CD4-positive, alpha-beta T cell (primary cell): ENCODE measurements at regions not wholly inside any gene's neighbourhood (a gene's known extent, or its start where the extent isn't known, plus 50 kb on each side); places are given as distances from the start of the nearest gene placed in this dataset.

Experiments
- ATAC-seq: fragments of 200-7000 bp; cut with Tn5 transposase; one replicate; pipeline ENCODE4 v1.10.0; 2022; ENCODE audit warnings: mild to moderate bottlenecking; ENCODE audit not compliant: poor library complexity
- CTCF ChIA-PET: fragments of 350-600 bp; sonication (Branson Sonifier 250); formaldehyde crosslinking; loops from one replicate; lab custom pipeline; 2021; ENCODE audit warnings: antibody characterized with exemption, inconsistent platforms; lab: Charles Lee
- POLR2A ChIA-PET: fragments of 350-600 bp; sonication (Branson Sonifier 250); formaldehyde crosslinking; loops from one replicate; lab custom pipeline; 2021; ENCODE audit warnings: antibody characterized with exemption, inconsistent platforms; lab: Charles Lee
- DNase-seq, 14 experiments: peaks; one replicate each; pipeline ENCODE4 v3.0.0-alpha.2; 2013 to 2020; ENCODE audit warnings: mixed read lengths in 2 of 14
- H3K27ac ChIP-seq, 2 donors: one replicate each; pipeline versions ENCODE4 v1.5.1 to v1.7.0; 2013; ENCODE audit warnings: low read length in 2 of 2, low read depth in 1 of 2, mild to moderate bottlenecking in 1 of 2
- H3K27me3 ChIP-seq, 2 experiments: 1 replicate in 1 of 2; 2 replicates in 1 of 2; pipeline versions ENCODE4 v1.6.1 to v1.7.0; 2013; ENCODE audit warnings: low read length in 2 of 2, control low read depth in 1 of 2, mild to moderate bottlenecking in 1 of 2, moderate library complexity in 1 of 2; ENCODE audit not compliant: insufficient read depth in 2 of 2, control insufficient read depth in 1 of 2
- H3K36me3 ChIP-seq: one replicate; pipeline ENCODE4 v1.6.1; 2013; ENCODE audit warnings: low read length, control low read depth; ENCODE audit not compliant: insufficient read depth
- H3K4me1 ChIP-seq: one replicate; pipeline ENCODE4 v1.6.1; 2013; ENCODE audit warnings: low read length, control low read depth; ENCODE audit not compliant: insufficient read depth
- H3K4me3 ChIP-seq: one replicate; pipeline ENCODE4 v1.5.1; 2013; ENCODE audit warnings: mild to moderate bottlenecking, low read length, moderate library complexity
- H3K9me3 ChIP-seq, 2 experiments: 1 replicate in 1 of 2; 2 replicates in 1 of 2; pipeline versions ENCODE4 v1.6.1 to v1.7.0; 2013; ENCODE audit warnings: low read length in 2 of 2, mild to moderate bottlenecking in 2 of 2, control low read depth in 1 of 2, moderate library complexity in 1 of 2; ENCODE audit not compliant: control insufficient read depth in 1 of 2, insufficient read depth in 1 of 2
- H3K27ac Mint-ChIP-seq: one replicate; pipeline ENCODE4 v1.8.0; 2020; ENCODE audit warnings: mixed read lengths
- H3K27me3 Mint-ChIP-seq: one replicate; pipeline ENCODE4 v1.8.0; 2021; ENCODE audit warnings: mixed read lengths
- H3K36me3 Mint-ChIP-seq: one replicate; pipeline ENCODE4 v1.8.0; 2021; ENCODE audit warnings: low read depth, mixed read lengths
- H3K4me1 Mint-ChIP-seq: one replicate; pipeline ENCODE4 v1.8.0; 2021; ENCODE audit warnings: low read depth, mixed read lengths
- H3K4me3 Mint-ChIP-seq: one replicate; pipeline ENCODE4 v1.8.0; 2020; ENCODE audit warnings: mild to moderate bottlenecking, mixed read lengths
- H3K9me3 Mint-ChIP-seq: one replicate; pipeline ENCODE4 v1.8.0; 2020; ENCODE audit warnings: mixed read lengths
- CTCF ChIP-seq: fragments of 200-600 bp; IDR thresholded peaks from one replicate; pipeline ENCODE4 v1.8.0; 2022; ENCODE audit warnings: antibody characterized with exemption, mild to moderate bottlenecking
- intact Hi-C, 2 experiments: fragments of 100-400 bp; cut with DNase I in 1 of 2; cut with micrococcal nuclease in 1 of 2; formaldehyde crosslinking; loops; one replicate each; pipeline versions ENCODE4 v1.15.1 to v1.9.0; 2023 to 2025; cut with DNase I, micrococcal nuclease

- no peak for DNase-seq
- POLR2A ChIA-PET: no interaction called here
- no peaks in the 10 kb centered on the region for H3K4me1 Mint-ChIP-seq
- intact Hi-C loops: no loop called here
- no peak overlapping the region for H3K4me3 Mint-ChIP-seq
- CTCF ChIA-PET: no interaction called here
- Histone ChIP-seq H3K4me3 (no peak overlapping the region), H3K4me1 (no peaks in the 10 kb centered on the region), H3K27ac (no peak overlapping the region), H3K27me3 (peaks cover 0 to 11% of the 10 kb centered on the region in 2 experiments), H3K9me3 (no peaks in the 10 kb centered on the region), H3K36me3 (no peaks in the 10 kb centered on the region)
- peaks cover 2% of the 10 kb centered on the region for H3K9me3 Mint-ChIP-seq
- no peak for ATAC-seq
- TF ChIP-seq CTCF: no peak
- no peaks in the 10 kb centered on the region for H3K36me3 Mint-ChIP-seq
- H3K27ac Mint-ChIP-seq: no peak overlapping the region
- peaks cover 35% of the 10 kb centered on the region for H3K27me3 Mint-ChIP-seq
These were observed 110.7 kb upstream of the C3orf80 start for GRCh38 chr3:160114355-160114995.

- no peak overlapping the region for H3K27ac Mint-ChIP-seq
- ChIA-PET CTCF (no interaction called here), POLR2A (no interaction called here)
- Histone ChIP-seq H3K4me1 (no peaks in the 10 kb centered on the region), H3K4me3 (no peak overlapping the region), H3K36me3 (no peaks in the 10 kb centered on the region), H3K9me3 (no peaks in the 10 kb centered on the region), H3K27ac (no peak overlapping the region), H3K27me3 (peaks cover 0 to 11% of the 10 kb centered on the region in 2 experiments)
- ATAC-seq: no peak
- DNase-seq: no peak
- no peak overlapping the region for H3K4me3 Mint-ChIP-seq
- peaks cover 39% of the 10 kb centered on the region for H3K27me3 Mint-ChIP-seq
- no peak for TF ChIP-seq CTCF
- no peaks in the 10 kb centered on the region for H3K36me3 Mint-ChIP-seq
- H3K4me1 Mint-ChIP-seq: no peaks in the 10 kb centered on the region
- H3K9me3 Mint-ChIP-seq: peaks cover 4% of the 10 kb centered on the region
- intact Hi-C loops: no loop called here
These were observed 109.8 kb upstream of the C3orf80 start for GRCh38 chr3:160115387-160115786.

GRCh38 chr3:160124224-160124623 is 101.0 kb upstream of the C3orf80 start:
- POLR2A ChIA-PET: no interaction called here
- CTCF ChIA-PET: no interaction called here
- Histone ChIP-seq H3K4me1 (no peaks in the 10 kb centered on the region), H3K27ac (no peak overlapping the region), H3K9me3 (no peaks in the 10 kb centered on the region), H3K4me3 (no peak overlapping the region), H3K27me3 (no peaks in the 10 kb centered on the region), H3K36me3 (no peaks in the 10 kb centered on the region)
- Mint-ChIP-seq H3K36me3 (no peaks in the 10 kb centered on the region), H3K9me3 (peaks cover 2% of the 10 kb centered on the region), H3K27me3 (peaks cover 8% of the 10 kb centered on the region), H3K4me3 (no peak overlapping the region), H3K27ac (no peak overlapping the region), H3K4me1 (no peaks in the 10 kb centered on the region)
- no peak for ATAC-seq
- TF ChIP-seq CTCF: no peak
- DNase-seq: no peak
- intact Hi-C loops: no loop called here
